Common myeloid progenitor, CD34-positive (primary cell): ENCODE measurements at regions not wholly inside any gene's neighbourhood (a gene's known extent, or its start where the extent isn't known, plus 50 kb on each side); places are given as distances from the start of the nearest gene placed in this dataset.

Experiments
- CTCF ChIA-PET: fragments of 350-600 bp; sonication (Branson Sonifier 250); formaldehyde crosslinking; loops from one replicate; lab custom pipeline; 2021; ENCODE audit warnings: antibody characterized with exemption; lab: Charles Lee
- POLR2A ChIA-PET: fragments of 350-600 bp; sonication (Branson Sonifier 250); formaldehyde crosslinking; loops from one replicate; lab custom pipeline; 2021; ENCODE audit warnings: antibody characterized with exemption; lab: Charles Lee
- DNase-seq, 3 donors: peaks; one replicate each; pipeline versions ENCODE4 v3.0.0 to v3.0.0-alpha.2; 2013
- H3K27ac ChIP-seq, 2 experiments: 1 replicate in 1 of 2; 2 replicates in 1 of 2; pipeline ENCODE4 v1.7.0; 2013; ENCODE audit warnings: inconsistent platforms in 2 of 2, low read length in 2 of 2, mild to moderate bottlenecking in 2 of 2, low read depth in 1 of 2, moderate library complexity in 1 of 2; ENCODE audit not compliant: severe bottlenecking in 2 of 2, insufficient read depth in 1 of 2, poor library complexity in 1 of 2
- H3K27me3 ChIP-seq, 5 experiments: replicated peaks in 2 of 5; 1 replicate in 3 of 5; 2 replicates in 2 of 5; pipeline versions ENCODE4 v1.6.1 to v1.7.0; 2013; ENCODE audit warnings: low read length in 4 of 5, mild to moderate bottlenecking in 2 of 5, moderate library complexity in 2 of 5, inconsistent platforms in 1 of 5; ENCODE audit not compliant: insufficient read depth in 5 of 5, control insufficient read depth in 4 of 5
- H3K36me3 ChIP-seq, 4 experiments: 1 replicate in 2 of 4; 2 replicates in 2 of 4; pipeline versions ENCODE4 v1.6.1 to v1.7.0; 2013; ENCODE audit warnings: low read length in 3 of 4, control low read depth in 1 of 4, mild to moderate bottlenecking in 1 of 4; ENCODE audit not compliant: control insufficient read depth in 4 of 4, insufficient read depth in 4 of 4
- H3K4me1 ChIP-seq, 4 experiments: 1 replicate in 3 of 4; 2 replicates in 1 of 4; pipeline versions ENCODE4 v1.6.1 to v1.7.1; 2013; ENCODE audit warnings: low read length in 3 of 4, mild to moderate bottlenecking in 3 of 4, control low read depth in 1 of 4, inconsistent platforms in 1 of 4, moderate library complexity in 1 of 4; ENCODE audit not compliant: control insufficient read depth in 4 of 4, insufficient read depth in 4 of 4; ENCODE audit errors: control extremely low read depth in 1 of 4
- H3K4me3 ChIP-seq, 7 experiments: 1 replicate in 4 of 7; 2 replicates in 3 of 7; pipeline versions ENCODE4 v1.5.1 to v1.7.0; 2013; ENCODE audit warnings: mild to moderate bottlenecking in 7 of 7, low read length in 6 of 7, moderate library complexity in 6 of 7, inconsistent platforms in 2 of 7, low read depth in 2 of 7, control low read depth in 1 of 7; ENCODE audit not compliant: insufficient read depth in 4 of 7, control insufficient read depth in 1 of 7; ENCODE audit errors: extremely low read depth in 1 of 7
- H3K9me3 ChIP-seq, 5 experiments: 1 replicate in 4 of 5; 2 replicates in 1 of 5; pipeline versions ENCODE4 v1.6.1 to v1.7.1; 2013; ENCODE audit warnings: low read length in 4 of 5, mild to moderate bottlenecking in 2 of 5, inconsistent platforms in 1 of 5, low read depth in 1 of 5, moderate library complexity in 1 of 5; ENCODE audit not compliant: control insufficient read depth in 4 of 5, insufficient read depth in 2 of 5; ENCODE audit errors: control extremely low read depth in 1 of 5
- WGBS: methylation state at CpG from one replicate; pipeline ENCODE4 v1.1.5; 2013; ENCODE audit not compliant: insufficient coverage; 5-methylcytosine and 5-hydroxymethylcytosine counted together

- H3K4me1 ChIP-seq, result peaks cover 21 to 48% (median 36%) of the 10 kb centered on the region in 4 experiments
- no peaks in the 10 kb centered on the region for H3K36me3 ChIP-seq
- H3K27me3 ChIP-seq, result no peaks in the 10 kb centered on the region
- DNase-seq, result peak in 1 of 3 donors; percentile 50
- POLR2A ChIA-PET, result no interaction called here
- H3K27ac ChIP-seq, result no peak overlapping the region
- WGBS, result 75% methylated on average over 2 of the region's 3 CpGs
- H3K9me3 ChIP-seq, result peaks cover 0 to 19% (median 0%) of the 10 kb centered on the region in 5 experiments
- CTCF ChIA-PET, result interaction anchor here (1.1 to 1.6 kb wide), 3 partner anchors 12 to 185 kb away, joined by 3 to 4 read pairs (median 3); no protein-coding TSS in a partner anchor
- peak overlapping the region in 1 of 7 experiments; percentile 19 for H3K4me3 ChIP-seq
Measured at GRCh38 chr6:130514712-130515111, 148.9 kb downstream of the TMEM200A start.

DNA sequence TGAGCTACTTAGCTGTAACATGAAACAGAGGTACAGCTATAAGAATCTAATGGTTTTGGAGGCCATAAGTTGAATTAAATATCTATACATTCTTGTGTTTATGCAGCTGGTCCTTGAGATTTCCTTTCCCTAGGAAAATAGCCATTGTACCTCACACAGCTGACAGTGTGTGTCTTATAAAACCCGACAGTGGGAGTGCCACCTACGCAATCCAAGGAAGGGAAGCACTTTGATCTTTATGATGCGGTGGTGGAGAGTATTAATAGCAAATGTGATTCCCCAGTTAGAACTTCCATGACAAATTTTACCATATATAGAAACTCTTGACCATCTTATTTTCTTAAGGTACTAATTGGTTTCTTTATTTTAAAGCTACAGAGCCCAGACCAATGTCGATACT is 149.5 kb downstream of the TMEM200A start:
- CTCF ChIA-PET, result interaction anchor here (1.1 to 1.6 kb wide), 3 partner anchors 12 to 185 kb away, joined by 3 to 4 read pairs (median 3); no protein-coding TSS in a partner anchor
- POLR2A ChIA-PET, result no interaction called here
- Histone ChIP-seq H3K27me3 (no peaks in the 10 kb centered on the region), H3K27ac (no peak overlapping the region), H3K4me1 (peaks cover 21 to 48% (median 36%) of the 10 kb centered on the region in 4 experiments), H3K4me3 (peak overlapping the region in 1 of 7 experiments; percentile 19), H3K9me3 (peaks cover 0 to 14% (median 0%) of the 10 kb centered on the region in 5 experiments), H3K36me3 (no peaks in the 10 kb centered on the region)
- no peak for DNase-seq
- no CpG with 5 or more reads among the region's 4 CpGs for WGBS

- no peak overlapping the region for H3K4me3 ChIP-seq
- H3K9me3 ChIP-seq, result peaks cover 0 to 11% (median 0%) of the 10 kb centered on the region in 5 experiments
- CTCF ChIA-PET, result no interaction called here
- H3K27ac ChIP-seq, result no peak overlapping the region
- H3K36me3 ChIP-seq, result no peaks in the 10 kb centered on the region
- no peaks in the 10 kb centered on the region for H3K27me3 ChIP-seq
- DNase-seq, result no peak
- 83% methylated on average over 4 of the region's 4 CpGs for WGBS
- H3K4me1 ChIP-seq, result peaks cover 21 to 49% (median 36%) of the 10 kb centered on the region in 4 experiments
- POLR2A ChIA-PET, result no interaction called here
Measured at GRCh38 chr6:130516604-130517003, 150.8 kb downstream of the TMEM200A start.

DNA sequence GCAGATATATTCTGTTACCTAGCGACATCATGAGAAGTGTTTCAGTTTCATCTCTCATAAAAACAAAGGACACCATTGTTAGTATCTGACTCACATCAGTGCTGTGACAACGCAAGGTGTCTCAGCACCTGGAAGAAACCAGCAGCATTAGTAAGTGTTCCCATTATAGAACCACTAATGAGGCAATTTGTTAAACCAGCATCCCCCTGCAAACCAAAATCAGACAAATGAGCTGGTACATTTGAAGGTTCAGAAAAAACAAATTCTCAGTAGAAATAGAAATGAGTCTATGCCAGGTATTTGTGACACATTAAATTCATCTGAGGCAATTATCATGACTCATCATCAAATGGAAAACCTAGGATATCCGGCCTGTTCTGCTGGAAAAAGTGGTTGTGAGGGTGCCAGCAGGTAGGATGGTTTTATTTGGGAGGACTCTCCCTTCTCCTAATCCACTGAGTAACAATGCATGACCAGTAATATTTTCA is 151.7 kb downstream of the TMEM200A start:
- Histone ChIP-seq H3K27me3 (no peaks in the 10 kb centered on the region), H3K36me3 (no peaks in the 10 kb centered on the region), H3K4me1 (peaks cover 14 to 41% (median 31%) of the 10 kb centered on the region in 4 experiments), H3K4me3 (no peak overlapping the region), H3K27ac (no peak overlapping the region), H3K9me3 (peaks cover 0 to 11% (median 0%) of the 10 kb centered on the region in 5 experiments)
- DNase-seq, result peak in 1 of 3 donors; percentile 24
- WGBS, result no CpG with 5 or more reads among the region's 3 CpGs
- ChIA-PET CTCF (no interaction called here), POLR2A (no interaction called here)

- Histone ChIP-seq H3K4me3 (no peak overlapping the region), H3K27ac (no peak overlapping the region), H3K4me1 (peaks cover 4 to 33% (median 21%) of the 10 kb centered on the region in 4 experiments), H3K9me3 (peaks cover 0 to 11% (median 0%) of the 10 kb centered on the region in 5 experiments), H3K27me3 (no peaks in the 10 kb centered on the region), H3K36me3 (no peaks in the 10 kb centered on the region)
- ChIA-PET CTCF (interaction anchor here (1.1 kb wide), 1 partner anchor 10 kb away, joined by 3 read pairs; no protein-coding TSS in a partner anchor), POLR2A (no interaction called here)
- DNase-seq, result peak in 1 of 3 donors; percentile 28
Measured at GRCh38 chr6:130518588-130518987, 152.8 kb downstream of the TMEM200A start.

GRCh38 chr6:130520221-130520620 is 154.4 kb downstream of the TMEM200A start:
- no peak overlapping the region for H3K27ac ChIP-seq
- H3K27me3 ChIP-seq, result no peaks in the 10 kb centered on the region
- POLR2A ChIA-PET, result no interaction called here
- CTCF ChIA-PET, result no interaction called here
- peak overlapping the region in 1 of 7 experiments; percentile 35 for H3K4me3 ChIP-seq
- no peak for DNase-seq
- H3K4me1 ChIP-seq, result peaks cover 9 to 32% (median 25%) of the 10 kb centered on the region in 4 experiments
- WGBS, result 100% methylated on average over 1 of the region's 3 CpGs
- H3K9me3 ChIP-seq, result peaks cover 0 to 10% (median 0%) of the 10 kb centered on the region in 5 experiments
- no peaks in the 10 kb centered on the region for H3K36me3 ChIP-seq

- peaks cover 0 to 7% (median 0%) of the 10 kb centered on the region in 5 experiments for H3K9me3 ChIP-seq
- peak overlapping the region in 1 of 7 experiments; percentile 35 for H3K4me3 ChIP-seq
- H3K36me3 ChIP-seq, result no peaks in the 10 kb centered on the region
- CTCF ChIA-PET, result no interaction called here
- 60% methylated on average over 2 of the region's 3 CpGs for WGBS
- no peaks in the 10 kb centered on the region for H3K27me3 ChIP-seq
- H3K27ac ChIP-seq, result no peak overlapping the region
- POLR2A ChIA-PET, result no interaction called here
- H3K4me1 ChIP-seq, result peaks cover 11 to 36% (median 27%) of the 10 kb centered on the region in 4 experiments
- DNase-seq, result no peak
Measured at GRCh38 chr6:130520801-130521200, 155.0 kb downstream of the TMEM200A start.
